Activated T-cell treated with anti-CD3 and anti-CD28 coated beads, Interleukin-2, amount 50 U/mL, for 24 hours (primary cell): ENCODE measurements at regions not wholly inside any gene's neighbourhood (a gene's known extent, or its start where the extent isn't known, plus 50 kb on each side); places are given as distances from the start of the nearest gene placed in this dataset.

Source experiments
- DNase-seq: peaks from one replicate; pipeline ENCODE4 v3.0.0-alpha.2; 2020
- H3K27ac Mint-ChIP-seq: 2 replicates; pipeline ENCODE4 v1.8.0; 2020; ENCODE audit warnings: mild to moderate bottlenecking, mixed read lengths
- H3K27me3 Mint-ChIP-seq: 2 replicates; pipeline ENCODE4 v1.8.0; 2020; ENCODE audit warnings: mixed read lengths
- H3K36me3 Mint-ChIP-seq: 2 replicates; pipeline ENCODE4 v1.8.0; 2020; ENCODE audit warnings: low read depth, mixed read lengths
- H3K4me1 Mint-ChIP-seq: 2 replicates; pipeline ENCODE4 v1.8.0; 2020; ENCODE audit warnings: low read depth, mixed read lengths
- H3K4me3 Mint-ChIP-seq: 2 replicates; pipeline ENCODE4 v1.8.0; 2020; ENCODE audit warnings: mild to moderate bottlenecking, moderate library complexity, mixed read lengths
- H3K9me3 Mint-ChIP-seq: 2 replicates; pipeline ENCODE4 v1.8.0; 2020; ENCODE audit warnings: mixed read lengths

- Mint-ChIP-seq H3K4me3 (no peak overlapping the region), H3K9me3 (no peaks in the 10 kb centered on the region), H3K27ac (no peak overlapping the region), H3K27me3 (no peaks in the 10 kb centered on the region), H3K36me3 (no peaks in the 10 kb centered on the region), H3K4me1 (no peaks in the 10 kb centered on the region)
- DNase-seq: no peak
These were observed 61.4 kb upstream of the COX10 start for GRCh38 chr17:14007951-14008350.

GRCh38 chr17:14011036-14011692 lies 58.1 kb upstream of the COX10 start:
- Mint-ChIP-seq H3K27me3 (no peaks in the 10 kb centered on the region), H3K9me3 (no peaks in the 10 kb centered on the region), H3K4me1 (no peaks in the 10 kb centered on the region), H3K4me3 (no peak overlapping the region), H3K36me3 (no peaks in the 10 kb centered on the region), H3K27ac (no peak overlapping the region)
- no peak for DNase-seq

- Mint-ChIP-seq H3K36me3 (no peaks in the 10 kb centered on the region), H3K4me3 (no peak overlapping the region), H3K4me1 (no peaks in the 10 kb centered on the region), H3K9me3 (no peaks in the 10 kb centered on the region), H3K27me3 (no peaks in the 10 kb centered on the region), H3K27ac (no peak overlapping the region)
- no peak for DNase-seq
These were observed 57.4 kb upstream of the COX10 start for GRCh38 chr17:14011740-14012405.

GRCh38 chr17:14014657-14015056 lies 54.6 kb upstream of the COX10 start:
- no peak for DNase-seq
- H3K36me3 Mint-ChIP-seq: no peaks in the 10 kb centered on the region
- peaks cover 9% of the 10 kb centered on the region for H3K4me1 Mint-ChIP-seq
- no peaks in the 10 kb centered on the region for H3K9me3 Mint-ChIP-seq
- H3K4me3 Mint-ChIP-seq: no peak overlapping the region
- no peaks in the 10 kb centered on the region for H3K27me3 Mint-ChIP-seq
- H3K27ac Mint-ChIP-seq: no peak overlapping the region

- Mint-ChIP-seq H3K27me3 (no peaks in the 10 kb centered on the region), H3K4me1 (peaks cover 15% of the 10 kb centered on the region), H3K4me3 (no peak overlapping the region), H3K27ac (no peak overlapping the region), H3K9me3 (no peaks in the 10 kb centered on the region), H3K36me3 (no peaks in the 10 kb centered on the region)
- DNase-seq: no peak
These were observed 54.0 kb upstream of the COX10 start for GRCh38 chr17:14015271-14015670.

- no peak overlapping the region for H3K4me3 Mint-ChIP-seq
- no peak for DNase-seq
- H3K36me3 Mint-ChIP-seq: no peaks in the 10 kb centered on the region
- H3K9me3 Mint-ChIP-seq: no peaks in the 10 kb centered on the region
- H3K27me3 Mint-ChIP-seq: no peaks in the 10 kb centered on the region
- H3K4me1 Mint-ChIP-seq: peaks cover 15% of the 10 kb centered on the region
- no peak overlapping the region for H3K27ac Mint-ChIP-seq
These were observed 52.4 kb upstream of the COX10 start for GRCh38 chr17:14016858-14017257.

GRCh38 chr17:14019186-14019956 lies 49.9 kb upstream of the COX10 start:
- Mint-ChIP-seq H3K4me1 (peaks cover 15% of the 10 kb centered on the region), H3K27ac (peak overlapping the region; percentile 44), H3K4me3 (no peak overlapping the region), H3K9me3 (no peaks in the 10 kb centered on the region), H3K27me3 (no peaks in the 10 kb centered on the region), H3K36me3 (no peaks in the 10 kb centered on the region)
- DNase-seq: no peak
